Peyer's patch (tissue), 4 donors: ENCODE measurements at regions not wholly inside any gene's neighbourhood (a gene's known extent, or its start where the extent isn't known, plus 50 kb on each side); places are given as distances from the start of the nearest gene placed in this dataset.
"Not testable (repeated sequence)": the region's sequence is repeated elsewhere in the genome, so short reads cannot be mapped to it uniquely, and the experiment has no call there.

Experiments used
- DNase-seq, 3 donors: peaks; one replicate each; pipeline ENCODE4 v3.0.0-alpha.2; 2017 to 2019
- H3K27ac ChIP-seq, 4 donors: fragments of 200-600 bp; sonication (generic); one replicate each; pipeline ENCODE4 v1.5.1; 2016 to 2019
- H3K27me3 ChIP-seq, 2 donors: fragments of 200-600 bp; sonication (generic); one replicate each; pipeline ENCODE4 v1.5.1; 2019
- H3K36me3 ChIP-seq, 3 donors: fragments of 200-600 bp; sonication (generic); one replicate each; pipeline ENCODE4 v1.5.1; 2016 to 2019
- H3K4me1 ChIP-seq, 4 donors: fragments of 200-600 bp; sonication (generic); one replicate each; pipeline ENCODE4 v1.5.1; 2016 to 2019
- H3K4me3 ChIP-seq, 4 donors: fragments of 200-600 bp; sonication (generic); 1 replicate in 3 of 4; 2 replicates in 1 of 4; pipeline ENCODE4 v1.5.1; 2016 to 2019; ENCODE audit warnings: mild to moderate bottlenecking in 1 of 4
- H3K9me3 ChIP-seq, 4 donors: fragments of 200-600 bp; sonication (generic); one replicate each; pipeline ENCODE4 v1.5.1; 2016 to 2019; ENCODE audit warnings: mild to moderate bottlenecking in 1 of 4
- CTCF ChIP-seq, 6 experiments: fragments of 450-650 bp in 4 of 6; fragments of 200-600 bp in 2 of 6; sonication (generic) in 1 of 6; IDR thresholded peaks; one replicate each; pipeline ENCODE4 v1.5.1; 2017 to 2019; ENCODE audit warnings: antibody characterized with exemption in 6 of 6, mild to moderate bottlenecking in 3 of 6, moderate library complexity in 1 of 6
- POLR2A ChIP-seq, 2 donors: fragments of 450-650 bp; IDR thresholded peaks; one replicate each; pipeline ENCODE4 v1.5.1; 2017; ENCODE audit warnings: antibody characterized with exemption in 2 of 2, mild to moderate bottlenecking in 2 of 2, moderate library complexity in 2 of 2

DNA sequence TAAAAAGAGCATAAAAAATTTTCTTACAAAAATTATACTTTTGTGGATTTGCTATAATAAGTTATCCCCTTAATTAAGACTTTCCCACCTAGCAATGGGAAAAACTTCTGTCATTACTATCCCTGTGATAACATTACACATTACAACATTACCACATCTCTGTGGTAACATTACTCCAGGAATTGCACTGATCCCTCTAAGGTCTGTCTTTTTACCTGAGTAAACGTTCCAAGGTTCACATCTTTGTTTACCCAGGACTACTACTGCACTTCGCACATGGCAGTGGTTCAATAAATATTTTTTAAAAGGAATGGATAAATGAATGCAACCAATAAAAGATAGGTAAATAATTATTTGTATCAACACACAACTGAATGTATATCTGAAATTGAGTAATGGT lies 92.4 kb upstream of the NOX4 start:
- Histone ChIP-seq H3K27me3 (no peaks in the 10 kb centered on the region), H3K4me3 (no peak overlapping the region), H3K36me3 (no peaks in the 10 kb centered on the region), H3K27ac (no peak overlapping the region), H3K4me1 (no peaks in the 10 kb centered on the region), H3K9me3 (no peaks in the 10 kb centered on the region)
- DNase-seq = no peak
- TF ChIP-seq CTCF (IDR thresholded peaks at IDR 0.05) (no peak), POLR2A (IDR thresholded peaks at IDR 0.05) (no peak)

DNA sequence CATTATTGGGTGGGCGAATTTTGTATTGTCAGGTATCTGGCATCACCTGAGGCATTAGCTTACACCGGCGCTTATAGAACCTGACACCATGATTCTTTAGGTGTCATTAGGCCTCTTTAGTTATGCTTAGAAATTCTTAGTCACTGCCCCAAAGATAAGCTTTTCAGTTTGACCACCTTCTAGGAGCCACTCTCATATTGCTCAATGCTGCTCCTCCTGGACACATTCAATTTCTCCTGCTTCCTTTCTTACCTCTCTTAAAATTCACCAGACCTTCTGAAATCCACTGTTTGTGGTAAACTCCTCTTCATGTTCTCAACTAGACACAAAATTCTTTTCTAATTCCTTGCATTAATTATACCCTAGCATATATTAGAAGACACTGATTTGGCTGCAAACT lies 93.9 kb upstream of the NOX4 start:
- not testable (repeated sequence) for DNase-seq, H3K36me3 ChIP-seq, H3K4me1 ChIP-seq, H3K9me3 ChIP-seq, H3K27me3 ChIP-seq, H3K4me3 ChIP-seq, H3K27ac ChIP-seq

- H3K4me3 ChIP-seq, H3K27me3 ChIP-seq, H3K36me3 ChIP-seq, H3K9me3 ChIP-seq, DNase-seq, H3K4me1 ChIP-seq, H3K27ac ChIP-seq: not testable (repeated sequence)
These were observed 94.3 kb upstream of the NOX4 start for GRCh38 chr11:89585471-89585870.

GRCh38 chr11:89589413-89589812 lies 98.2 kb upstream of the NOX4 start:
- not testable (repeated sequence) for DNase-seq, H3K4me1 ChIP-seq, H3K27me3 ChIP-seq, H3K9me3 ChIP-seq, H3K27ac ChIP-seq, H3K36me3 ChIP-seq, H3K4me3 ChIP-seq

GRCh38 chr11:89590008-89590632 lies 98.9 kb upstream of the NOX4 start:
- H3K36me3 ChIP-seq, H3K4me1 ChIP-seq, H3K9me3 ChIP-seq, DNase-seq, H3K27ac ChIP-seq, H3K27me3 ChIP-seq, H3K4me3 ChIP-seq: not testable (repeated sequence)

DNA sequence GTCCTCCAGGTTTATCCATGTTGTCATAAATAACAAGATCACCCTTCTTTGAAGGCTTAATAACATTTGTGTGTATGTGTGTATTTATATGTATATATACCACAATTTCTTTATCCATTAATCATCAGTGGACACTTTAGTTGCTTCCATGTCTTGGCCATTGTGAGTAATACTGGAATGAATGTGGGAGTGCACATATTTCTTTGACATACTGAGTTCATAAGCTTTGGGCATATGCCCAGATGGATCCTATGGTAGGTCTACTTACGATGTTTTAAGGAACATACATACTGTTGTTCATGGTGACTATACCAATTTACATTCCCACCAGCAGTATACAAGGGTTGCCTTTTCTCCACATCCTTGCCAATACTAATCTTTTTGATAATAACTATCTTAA lies 108.8 kb upstream of the TRIM77 start:
- H3K9me3 ChIP-seq, H3K27ac ChIP-seq, H3K4me3 ChIP-seq, DNase-seq, H3K4me1 ChIP-seq, H3K27me3 ChIP-seq, H3K36me3 ChIP-seq: not testable (repeated sequence)

- H3K27me3 ChIP-seq = no peaks in the 10 kb centered on the region
- peaks cover 0 to 5% (median 0%) of the 10 kb centered on the region in 4 donors for H3K9me3 ChIP-seq
- peaks cover 0 to 4% (median 0%) of the 10 kb centered on the region in 4 donors for H3K4me1 ChIP-seq
- no peak overlapping the region for H3K27ac ChIP-seq
- H3K36me3 ChIP-seq = no peaks in the 10 kb centered on the region
- no peak overlapping the region for H3K4me3 ChIP-seq
- no peak for DNase-seq
- no peak for TF ChIP-seq POLR2A (IDR thresholded peaks at IDR 0.05)
These were observed 105.8 kb upstream of the TRIM77 start for GRCh38 chr11:89604281-89604680.

DNA sequence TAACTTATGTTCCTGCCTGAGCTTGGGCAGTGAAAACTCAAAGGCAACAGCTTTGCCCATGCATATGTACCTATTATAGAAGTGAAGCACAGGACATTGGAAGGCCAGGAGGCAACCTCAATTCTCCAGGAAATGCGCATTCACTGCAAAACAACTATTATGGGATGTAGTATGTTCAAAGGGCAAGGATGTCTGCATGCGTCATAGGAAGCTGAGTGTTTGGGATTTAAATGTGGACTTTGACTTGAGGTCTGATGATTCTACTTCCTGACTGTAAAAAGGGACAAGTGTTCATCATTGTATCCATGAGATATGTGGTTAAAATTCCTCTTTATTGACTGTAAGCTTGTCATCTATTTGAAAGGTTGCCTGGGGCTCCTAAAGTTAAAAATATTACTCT lies 103.3 kb upstream of the TRIM77 start:
- not testable (repeated sequence) for H3K27ac ChIP-seq, H3K9me3 ChIP-seq, H3K27me3 ChIP-seq, H3K36me3 ChIP-seq, DNase-seq, H3K4me1 ChIP-seq, H3K4me3 ChIP-seq

DNA sequence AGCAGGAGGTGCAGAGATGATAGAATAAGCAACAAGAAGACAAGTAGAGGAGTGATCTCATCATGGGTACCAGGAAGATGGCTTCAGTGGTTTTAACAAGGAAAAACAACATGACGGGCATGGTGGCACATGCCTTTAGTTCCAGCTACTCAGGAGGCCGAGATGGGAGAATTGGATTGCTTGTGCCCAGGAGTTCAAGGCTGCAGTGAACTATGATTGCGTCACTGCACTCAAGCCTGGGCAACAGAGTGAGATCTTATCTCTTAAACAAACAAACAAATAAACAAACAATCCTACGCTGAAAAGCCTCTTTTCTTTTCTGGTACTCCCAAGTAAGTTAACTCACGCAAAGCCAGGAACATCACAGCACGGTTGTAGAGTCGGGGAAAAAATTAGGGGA lies 102.6 kb upstream of the TRIM77 start:
- not testable (repeated sequence) for H3K9me3 ChIP-seq, H3K27ac ChIP-seq, H3K36me3 ChIP-seq, H3K27me3 ChIP-seq, H3K4me1 ChIP-seq, H3K4me3 ChIP-seq, DNase-seq

DNA sequence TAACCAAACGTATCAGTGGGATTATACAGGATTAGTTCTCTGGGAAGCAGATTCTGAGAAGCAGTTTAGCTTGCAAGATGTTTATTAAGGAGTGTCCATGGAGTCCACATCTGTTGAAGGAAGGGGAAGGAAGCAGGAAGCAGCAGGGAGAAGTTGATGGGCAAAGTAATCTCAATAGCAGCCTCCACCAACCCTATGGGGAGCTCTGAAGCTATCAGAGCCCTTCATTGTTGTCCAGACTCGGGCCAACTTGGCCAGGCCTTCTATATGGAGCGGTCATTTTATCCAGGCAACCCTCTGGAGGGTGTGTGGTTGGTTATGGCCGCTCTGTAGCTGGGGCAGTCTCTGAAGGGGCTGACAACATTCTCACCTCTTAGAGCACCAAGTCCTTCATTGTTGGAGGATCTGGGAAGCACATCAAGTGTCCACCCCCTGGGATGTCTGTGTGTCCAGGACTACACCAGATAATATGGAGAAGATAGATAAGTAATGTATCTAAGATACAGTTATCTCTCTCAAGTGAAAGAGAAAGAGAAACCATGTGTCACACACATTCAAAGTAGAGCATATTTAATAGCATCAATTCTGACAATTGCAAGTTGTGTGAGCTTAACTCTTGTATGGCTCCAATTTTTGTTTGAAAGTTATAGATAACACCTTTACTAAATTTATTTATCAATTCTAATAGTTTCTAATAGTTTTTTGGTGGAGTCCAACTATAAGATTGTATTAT lies 101.7 kb upstream of the TRIM77 start:
- peaks cover 0 to 4% (median 0%) of the 10 kb centered on the region in 4 donors for H3K4me1 ChIP-seq
- H3K27ac ChIP-seq = no peak overlapping the region
- H3K9me3 ChIP-seq = no peaks in the 10 kb centered on the region
- TF ChIP-seq CTCF (IDR thresholded peaks at IDR 0.05) (no peak), POLR2A (IDR thresholded peaks at IDR 0.05) (no peak)
- H3K27me3 ChIP-seq = no peaks in the 10 kb centered on the region
- no peaks in the 10 kb centered on the region for H3K36me3 ChIP-seq
- no peak overlapping the region for H3K4me3 ChIP-seq
- DNase-seq = no peak
